DND-41 (cell line): ENCODE measurements at regions not wholly inside any gene's neighbourhood (a gene's known extent, or its start where the extent isn't known, plus 50 kb on each side); places are given as distances from the start of the nearest gene placed in this dataset.

Experiments used
- CTCF ChIP-seq: IDR thresholded peaks from 2 replicates; pipeline ENCODE4 v1.5.1; 2012; ENCODE audit warnings: borderline replicate concordance, low read length, moderate library complexity, mild to moderate bottlenecking; ENCODE audit not compliant: poor library complexity, severe bottlenecking; ENCODE audit errors: extremely low read depth
- EZH2 ChIP-seq: IDR thresholded peaks from 3 replicates; pipeline ENCODE4 v1.6.1; 2012; ENCODE audit warnings: borderline replicate concordance, low read depth, mild to moderate bottlenecking, moderate library complexity, low read length, inconsistent platforms; ENCODE audit not compliant: severe bottlenecking

- TF ChIP-seq CTCF (no peak), EZH2 (no peak)
Measured at GRCh38 chr6:155946860-155947259, 491.2 kb upstream of the NOX3 start.
